Stimulated activated CD8-positive, alpha-beta memory T cell treated with anti-CD3 and anti-CD28 coated beads, Interleukin-4, amount 100 ng/mL, for 48 hours (primary cell): ENCODE measurements at regions not wholly inside any gene's neighbourhood (a gene's known extent, or its start where the extent isn't known, plus 50 kb on each side); places are given as distances from the start of the nearest gene placed in this dataset.

Source experiments
- DNase-seq: peaks from one replicate; pipeline ENCODE4 v3.0.0-alpha.2; 2020

GRCh38 chr5:10842823-10843222, 81.8 kb upstream of the DAP start:
- DNase-seq: no peak

- DNase-seq: no peak
Measured at GRCh38 chr5:10839916-10840599, 79.0 kb upstream of the DAP start.

- no peak for DNase-seq
Measured at GRCh38 chr5:10839118-10839517, 78.1 kb upstream of the DAP start.

GRCh38 chr5:10838038-10838437, 77.0 kb upstream of the DAP start:
- DNase-seq: no peak

GRCh38 chr5:10836986-10837385, 76.0 kb upstream of the DAP start:
- DNase-seq: no peak

GRCh38 chr5:10834695-10835094, 73.7 kb upstream of the DAP start:
- DNase-seq: no peak

GRCh38 chr5:10832987-10833386, 72.0 kb upstream of the DAP start:
- no peak for DNase-seq

GRCh38 chr5:10832421-10832820, 71.4 kb upstream of the DAP start:
- DNase-seq: no peak

- no peak for DNase-seq
Measured at GRCh38 chr5:10831419-10831818, 70.4 kb upstream of the DAP start.

GRCh38 chr5:10828241-10828640, 67.2 kb upstream of the DAP start:
- DNase-seq: no peak

- DNase-seq: no peak
Measured at GRCh38 chr5:10827571-10827970, 66.5 kb upstream of the DAP start.

- no peak for DNase-seq
Measured at GRCh38 chr5:10826971-10827370, 65.9 kb upstream of the DAP start.

- no peak for DNase-seq
Measured at GRCh38 chr5:10825897-10826644, 65.0 kb upstream of the DAP start.

GRCh38 chr5:10812218-10812617, 51.2 kb upstream of the DAP start:
- no peak for DNase-seq
